HL-60 (cell line): ENCODE measurements at regions not wholly inside any gene's neighbourhood (a gene's known extent, or its start where the extent isn't known, plus 50 kb on each side); places are given as distances from the start of the nearest gene placed in this dataset.

Experiments used
- DNase-seq, 2 experiments: peaks; one replicate each; pipeline ENCODE4 v3.0.0-alpha.2; 2010 to 2020; ENCODE audit warnings: low read depth in 1 of 2, low spot score in 1 of 2
- H3K27ac ChIP-seq: fragments of 250-450 bp; sonication (Bioruptor Pico); replicated peaks from 2 replicates; pipeline ENCODE4 v1.5.1; 2020; ENCODE audit warnings: mild to moderate bottlenecking, moderate library complexity
- H3K27me3 ChIP-seq: fragments of 250-450 bp; sonication (Bioruptor Pico); 2 replicates; pipeline ENCODE4 v1.5.1; 2021; ENCODE audit warnings: mild to moderate bottlenecking, moderate library complexity; ENCODE audit not compliant: insufficient read depth, poor library complexity, severe bottlenecking
- H3K4me3 ChIP-seq: replicated peaks from 2 replicates; pipeline ENCODE4 v1.5.1; 2011; ENCODE audit warnings: mild to moderate bottlenecking, control low read depth, low read length; ENCODE audit not compliant: insufficient read depth
- CTCF ChIP-seq: IDR thresholded peaks from one replicate; pipeline ENCODE4 v1.5.1; 2011; ENCODE audit warnings: low read length, control low read depth, inconsistent platforms; ENCODE audit not compliant: insufficient read depth
- GABPA ChIP-seq: IDR thresholded peaks from 2 replicates; pipeline ENCODE4 v1.6.1; 2012; ENCODE audit warnings: low read depth
- POLR2AphosphoS5 ChIP-seq: IDR thresholded peaks from 2 replicates; pipeline ENCODE4 v1.6.1; 2012; ENCODE audit warnings: low read depth
- REST ChIP-seq: IDR thresholded peaks from 2 replicates; pipeline ENCODE4 v1.6.1; 2012; ENCODE audit warnings: low read depth; ENCODE audit not compliant: insufficient replicate concordance
- SPI1 ChIP-seq: IDR thresholded peaks from 2 replicates; pipeline ENCODE4 v1.6.1; 2012; ENCODE audit warnings: low read depth, mild to moderate bottlenecking, borderline replicate concordance

- TF ChIP-seq REST, result no peak
- TF ChIP-seq GABPA, result no peak
- TF ChIP-seq POLR2AphosphoS5, result no peak
- TF ChIP-seq SPI1, result no peak
- TF ChIP-seq CTCF, result no peak
- Histone ChIP-seq H3K27ac (no peak overlapping the region), H3K4me3 (no peak overlapping the region), H3K27me3 (no peaks in the 10 kb centered on the region)
- DNase-seq, result no peak
Observed at GRCh38 chr6:159479146-159479545, 213.9 kb downstream of the SOD2 start.

- TF ChIP-seq REST, result no peak
- TF ChIP-seq POLR2AphosphoS5, result no peak
- TF ChIP-seq CTCF, result no peak
- no peak for TF ChIP-seq GABPA
- TF ChIP-seq SPI1, result no peak
- Histone ChIP-seq H3K27ac (no peak overlapping the region), H3K4me3 (no peak overlapping the region), H3K27me3 (no peaks in the 10 kb centered on the region)
- DNase-seq, result no peak
Observed at GRCh38 chr6:159473475-159474263, 219.4 kb downstream of the SOD2 start.

- no peak overlapping the region for H3K27ac ChIP-seq
- no peak overlapping the region for H3K4me3 ChIP-seq
- no peaks in the 10 kb centered on the region for H3K27me3 ChIP-seq
- DNase-seq, result no peak
- TF ChIP-seq GABPA (no peak), SPI1 (no peak), CTCF (no peak), POLR2AphosphoS5 (no peak), REST (no peak)
Observed at GRCh38 chr6:159470397-159470796, 222.6 kb downstream of the SOD2 start.
